Cerebellar cortex (tissue), 1 donor: ENCODE measurements at regions not wholly inside any gene's neighbourhood (a gene's known extent, or its start where the extent isn't known, plus 50 kb on each side); places are given as distances from the start of the nearest gene placed in this dataset.
"Not testable (repeated sequence)": the region's sequence is repeated elsewhere in the genome, so short reads cannot be mapped to it uniquely, and the experiment has no call there.

Experiments
- DNase-seq: peaks from one replicate; pipeline ENCODE4 v3.0.0-alpha.2; 2015; ENCODE audit warnings: low spot score

DNA sequence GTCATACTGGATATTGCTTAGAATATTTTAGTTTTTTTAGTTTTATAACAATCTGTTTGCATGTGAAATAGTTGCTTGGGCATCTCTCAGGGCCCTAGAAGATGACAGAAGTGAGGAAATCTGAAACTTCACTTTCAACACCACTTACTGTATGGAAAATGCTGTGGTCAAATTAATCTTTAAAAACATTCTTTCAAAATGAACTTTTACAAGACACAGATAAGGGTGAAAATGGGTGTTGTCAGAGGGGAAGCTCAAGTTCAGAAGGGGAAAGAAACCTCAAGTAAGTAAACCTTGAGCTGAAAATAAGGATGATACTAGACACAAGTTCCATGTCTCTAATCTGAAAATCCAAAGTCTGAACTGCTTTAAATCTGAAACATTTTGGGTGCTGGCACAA, 1840.1 kb upstream of the RAG2 start:
- DNase-seq, result no peak

DNA sequence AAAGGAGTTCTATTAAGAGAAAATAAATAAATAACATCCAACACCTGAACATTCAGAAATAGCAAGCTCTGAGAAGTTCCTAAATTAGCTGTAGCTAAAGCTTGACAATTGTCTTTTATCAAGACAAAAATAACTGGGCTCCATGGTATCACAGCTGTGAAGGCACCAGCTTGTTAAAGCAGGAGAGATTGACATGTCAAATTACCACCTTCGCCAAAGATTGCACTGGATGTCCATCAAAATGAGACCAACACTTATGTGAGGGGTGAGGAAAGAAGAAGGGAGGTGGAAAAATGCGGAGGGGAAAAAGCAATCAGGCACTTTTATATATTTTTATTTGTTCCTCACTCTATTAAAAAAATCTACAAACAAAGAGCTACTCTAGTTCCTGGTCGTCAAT, 1827.5 kb upstream of the RAG2 start:
- DNase-seq, result no peak

DNA sequence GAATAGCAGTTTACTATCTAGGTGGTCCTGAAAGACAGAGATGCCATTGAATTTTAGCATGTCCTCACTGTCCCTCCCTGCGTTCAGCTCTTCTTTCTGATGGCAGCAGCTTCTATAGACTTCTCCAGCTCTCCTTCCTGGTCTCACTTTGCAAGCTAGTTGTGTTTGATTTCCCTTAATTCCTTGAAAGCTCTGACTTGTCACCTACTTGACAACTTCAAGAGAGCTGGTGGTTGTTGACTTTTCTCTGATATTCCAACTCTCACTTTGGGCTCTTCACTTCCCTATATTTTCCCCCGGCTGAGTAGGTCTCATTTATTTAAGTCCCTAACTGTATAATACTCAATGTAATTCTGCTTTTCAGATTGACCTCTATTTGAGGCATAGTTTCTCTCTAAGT, 1825.0 kb upstream of the RAG2 start:
- no peak for DNase-seq

DNA sequence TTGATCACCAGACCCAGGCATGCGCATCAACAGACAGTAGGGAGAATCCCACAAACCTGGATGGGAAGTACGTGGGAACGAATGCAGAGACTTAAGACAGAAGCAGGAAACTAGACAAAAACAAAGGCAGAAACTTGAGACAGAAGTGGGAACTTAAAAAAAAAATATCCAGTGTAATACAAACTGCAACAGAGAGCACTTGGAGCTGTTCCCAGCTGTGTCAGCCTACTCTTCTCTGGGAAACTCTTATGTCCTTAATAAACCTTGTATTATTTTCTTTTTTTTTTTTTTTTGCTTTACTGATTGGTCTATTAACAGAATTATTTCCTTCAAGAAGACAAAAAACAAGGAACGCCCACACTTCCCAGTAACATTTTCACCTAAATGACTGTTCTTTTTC, 1818.1 kb upstream of the RAG2 start:
- DNase-seq, result no peak

GRCh38 chr11:38411149-38411548, 1813.1 kb upstream of the RAG2 start:
- DNase-seq, result no peak

DNA sequence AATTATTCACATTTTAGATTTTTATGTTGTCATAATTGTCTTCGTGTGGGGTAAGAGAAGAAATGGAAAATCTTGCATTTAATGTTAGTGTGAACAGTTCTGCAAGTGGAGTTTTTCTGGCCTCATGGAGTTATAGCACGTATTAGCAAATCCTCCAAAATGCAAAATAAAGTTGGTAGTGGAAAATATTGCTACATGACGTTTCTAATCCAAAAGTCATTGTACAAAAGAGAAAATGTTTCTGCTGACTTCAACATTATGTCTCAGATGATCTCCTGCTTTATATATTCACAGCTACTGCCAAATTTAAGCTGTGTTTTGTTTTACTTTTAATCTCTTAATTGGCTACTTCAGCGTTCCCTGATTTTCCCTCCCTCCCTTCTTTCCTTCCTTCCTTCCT, 1804.0 kb upstream of the RAG2 start:
- no peak for DNase-seq

GRCh38 chr11:38392176-38392575, 1794.1 kb upstream of the RAG2 start:
- DNase-seq, result no peak

DNA sequence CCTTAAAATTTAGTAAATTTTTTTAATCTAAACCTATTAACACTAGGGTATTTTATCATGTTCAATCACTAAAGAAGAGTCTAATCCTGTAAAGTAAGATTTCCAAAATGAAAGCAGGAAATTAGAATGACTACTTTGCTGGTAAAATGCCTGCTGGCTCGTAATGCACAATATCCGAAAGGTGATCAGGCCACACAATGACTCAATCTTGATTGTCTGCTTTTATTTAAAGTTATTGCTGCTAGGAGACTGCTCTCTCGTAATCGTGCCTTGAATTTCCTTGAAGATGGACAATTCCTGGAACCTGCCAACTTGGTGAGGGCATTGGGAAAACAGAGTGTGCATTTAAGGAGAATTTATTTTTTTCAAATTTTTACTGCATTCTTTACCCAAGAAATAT, 1786.5 kb upstream of the RAG2 start:
- no peak for DNase-seq

DNA sequence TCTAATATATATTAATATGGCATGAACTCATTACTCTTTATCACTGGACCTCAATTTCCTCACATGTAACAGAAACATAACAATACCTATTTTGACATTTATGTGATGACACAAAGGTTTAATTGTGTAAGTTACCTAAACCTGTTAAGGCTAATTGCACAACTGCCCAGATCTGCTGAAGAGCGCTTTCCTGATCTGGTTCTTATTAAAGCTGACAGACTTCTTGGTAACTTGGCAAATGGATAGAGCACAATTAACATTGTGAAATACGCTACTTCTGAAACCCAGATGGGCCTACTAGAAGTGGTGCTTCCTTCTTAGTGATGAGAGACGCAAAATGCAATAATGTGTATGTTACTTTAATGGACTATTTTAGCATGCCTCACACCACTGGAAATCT, 1767.2 kb upstream of the RAG2 start:
- DNase-seq, result no peak

GRCh38 chr11:38356255-38356654, 1758.2 kb upstream of the RAG2 start:
- no peak for DNase-seq

DNA sequence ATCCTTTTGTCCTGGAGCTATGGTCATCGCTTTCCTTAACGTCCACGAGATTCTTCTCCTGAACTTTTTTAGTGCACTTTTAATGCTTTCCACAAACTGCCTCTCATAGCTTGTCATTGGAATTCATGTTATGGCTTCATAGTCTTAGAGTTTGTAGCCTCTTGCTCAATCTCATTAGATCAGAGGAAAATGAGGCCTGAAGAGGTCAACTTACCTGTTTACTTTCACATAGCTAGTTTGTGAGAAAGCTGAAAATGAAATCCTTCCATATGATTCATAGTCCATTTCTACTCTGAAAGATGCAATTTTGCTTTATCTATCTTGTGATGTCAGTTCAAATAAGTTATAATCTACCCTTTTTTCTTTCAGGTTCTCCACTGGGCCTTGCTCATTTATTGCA, 1747.2 kb upstream of the RAG2 start:
- DNase-seq, result no peak

DNA sequence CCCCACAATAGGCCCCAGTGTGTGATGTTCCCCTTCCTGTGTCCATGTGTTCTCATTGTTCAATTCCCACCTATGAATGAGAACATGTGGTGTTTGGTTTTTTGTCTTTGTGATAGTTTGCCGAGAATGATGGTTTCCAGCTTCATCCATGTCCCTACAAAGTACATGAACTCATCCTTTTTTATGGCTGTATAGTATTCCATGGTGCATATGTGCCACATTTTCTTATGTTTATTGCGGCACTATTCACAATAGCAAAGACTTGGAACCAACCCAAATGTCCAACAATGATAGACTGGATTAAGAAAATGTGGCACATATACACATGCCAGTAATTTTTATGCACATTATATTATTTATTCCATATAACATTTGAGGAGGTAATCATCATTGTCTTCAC, 1743.6 kb upstream of the RAG2 start:
- DNase-seq, result not testable (repeated sequence)

- DNase-seq, result no peak
Measured at GRCh38 chr11:38339835-38340440, 1741.9 kb upstream of the RAG2 start.

DNA sequence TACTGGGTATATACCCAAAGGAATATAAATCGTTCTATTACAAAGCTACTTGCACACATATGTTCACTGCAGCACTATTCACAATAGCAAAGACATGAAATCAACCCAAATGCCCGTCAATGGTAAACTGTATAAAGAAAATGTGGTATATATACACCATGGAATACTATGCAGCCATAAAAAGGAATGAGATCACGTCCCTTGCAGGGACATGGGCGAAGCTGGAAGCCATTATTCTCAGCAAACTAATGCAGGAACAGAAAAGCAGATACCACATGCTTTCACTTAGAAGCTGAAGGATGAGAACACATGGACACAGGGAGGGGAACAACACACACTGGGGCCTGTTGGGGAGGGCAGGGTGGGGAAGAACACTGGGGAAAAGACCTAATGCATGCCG, 1740.0 kb upstream of the RAG2 start:
- not testable (repeated sequence) for DNase-seq

GRCh38 chr11:38332046-38332445, 1734.0 kb upstream of the RAG2 start:
- DNase-seq, result no peak

DNA sequence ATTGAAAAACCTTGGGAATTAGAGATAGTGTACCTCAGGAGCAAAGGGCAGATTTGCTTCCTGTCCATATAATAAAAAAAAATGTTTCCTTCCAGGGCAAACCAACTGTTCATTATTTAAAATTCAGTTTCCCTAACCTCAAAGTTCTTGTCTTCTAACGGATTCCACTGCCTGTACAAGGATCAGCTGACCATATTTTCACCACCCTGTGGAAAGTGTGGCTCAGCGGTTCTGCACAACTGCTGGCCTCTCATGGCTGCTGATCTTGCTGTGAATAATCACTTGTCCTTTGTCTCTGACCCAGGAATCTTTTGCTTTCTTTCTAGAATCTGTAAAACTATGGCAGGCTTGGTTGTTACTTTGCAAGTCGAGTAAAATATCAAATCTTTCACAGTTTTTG, 1732.5 kb upstream of the RAG2 start:
- DNase-seq, result no peak

- DNase-seq, result no peak
Measured at GRCh38 chr11:38323961-38324761, 1726.1 kb upstream of the RAG2 start.

DNA sequence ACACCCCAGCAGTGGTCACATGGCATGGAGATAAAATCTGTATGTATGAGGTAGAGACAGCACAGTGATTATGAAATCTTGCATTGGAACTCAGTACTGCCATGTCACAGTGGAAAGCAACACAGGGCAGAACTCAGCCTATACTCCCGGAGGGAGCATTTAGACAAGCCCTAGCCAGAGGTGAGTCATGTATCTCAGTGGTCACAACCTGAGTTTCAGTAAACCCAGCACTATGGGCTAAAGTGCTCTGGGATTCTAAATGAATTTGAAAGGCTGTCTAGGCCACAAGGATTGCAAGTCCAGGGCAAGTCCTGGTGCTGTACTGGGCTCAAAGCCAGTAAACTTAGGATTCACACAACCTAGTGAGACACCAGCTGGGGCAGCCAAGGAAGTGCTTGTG, 1717.1 kb upstream of the RAG2 start:
- DNase-seq, result no peak

GRCh38 chr11:38307455-38307854, 1709.4 kb upstream of the RAG2 start:
- no peak for DNase-seq

GRCh38 chr11:38305682-38306081, 1707.6 kb upstream of the RAG2 start:
- DNase-seq, result no peak

DNA sequence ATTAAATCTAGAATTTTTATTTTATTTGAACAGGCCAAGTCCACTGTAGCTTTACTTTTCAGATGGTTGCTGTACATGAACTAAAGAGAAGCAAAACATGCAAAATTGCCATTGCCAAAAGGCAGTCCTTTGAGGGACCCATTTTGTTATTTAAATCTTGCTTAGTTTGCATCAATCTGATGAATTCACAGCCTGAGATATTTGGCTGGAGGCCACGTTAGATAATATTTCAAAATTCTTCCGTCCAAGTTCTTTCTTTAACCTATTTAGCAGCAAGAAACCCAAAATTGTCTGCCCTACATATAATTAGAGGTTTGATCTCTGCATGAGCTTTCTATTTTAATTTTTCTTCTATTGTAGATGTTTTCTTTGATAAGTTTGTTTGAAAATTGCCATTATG, 1706.9 kb upstream of the RAG2 start:
- DNase-seq, result peak; percentile 7

GRCh38 chr11:38302564-38302963, 1704.5 kb upstream of the RAG2 start:
- DNase-seq, result no peak

DNA sequence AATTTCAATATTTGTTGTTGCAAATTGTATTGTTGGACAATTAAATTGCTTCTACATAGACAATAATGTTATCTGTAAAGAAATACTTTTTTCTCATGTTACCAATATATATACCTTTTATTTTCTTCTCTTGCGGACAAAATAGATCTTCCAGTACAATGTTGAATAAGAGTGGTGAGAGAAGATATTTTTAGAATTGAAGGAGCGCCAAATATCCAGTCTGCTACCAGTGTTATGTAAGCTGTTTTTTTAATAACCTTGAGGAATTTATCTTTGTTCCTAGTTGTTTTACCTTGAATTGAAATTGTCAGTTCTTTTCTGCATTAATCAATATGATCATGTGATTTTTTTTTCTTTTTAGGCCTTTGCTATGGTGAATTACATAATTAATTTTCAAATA, 1702.5 kb upstream of the RAG2 start:
- DNase-seq, result peak; percentile 19

DNA sequence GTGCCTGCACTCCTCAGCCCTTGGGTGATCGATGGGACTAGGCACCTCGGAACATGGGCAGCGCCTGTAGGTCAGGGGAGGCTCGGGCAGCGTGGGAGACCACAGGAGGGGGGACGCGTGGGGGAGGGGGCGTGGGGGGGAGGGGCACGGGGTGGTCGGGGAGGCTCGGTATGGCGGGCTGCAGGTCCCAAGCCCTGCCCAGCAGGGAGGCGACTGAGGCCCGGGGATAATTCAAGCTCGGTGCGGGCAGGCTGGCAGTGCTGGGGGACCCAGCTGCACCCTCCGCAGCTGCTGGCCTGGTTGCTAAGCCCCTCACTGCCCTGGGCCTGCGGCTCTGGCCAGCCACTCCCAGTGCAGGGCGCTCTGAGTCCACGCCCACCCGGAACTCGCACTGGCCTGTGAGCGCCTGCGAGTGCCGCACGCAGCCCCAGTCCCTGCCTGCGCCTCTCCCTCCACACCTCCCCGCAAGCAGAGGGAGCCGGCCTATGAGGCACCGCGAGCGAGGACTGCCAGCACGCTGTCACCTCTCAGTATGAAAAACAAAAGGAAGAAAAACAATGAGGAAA, 1698.3 kb upstream of the RAG2 start:
- DNase-seq, result no peak
